Pulmonary artery endothelial cell (primary cell): ENCODE measurements at regions not wholly inside any gene's neighbourhood (a gene's known extent, or its start where the extent isn't known, plus 50 kb on each side); places are given as distances from the start of the nearest gene placed in this dataset.

Experiments used
- DNase-seq: peaks from one replicate; pipeline ENCODE4 v3.0.0-alpha.2; 2011; ENCODE audit warnings: low read depth, low spot score

DNA sequence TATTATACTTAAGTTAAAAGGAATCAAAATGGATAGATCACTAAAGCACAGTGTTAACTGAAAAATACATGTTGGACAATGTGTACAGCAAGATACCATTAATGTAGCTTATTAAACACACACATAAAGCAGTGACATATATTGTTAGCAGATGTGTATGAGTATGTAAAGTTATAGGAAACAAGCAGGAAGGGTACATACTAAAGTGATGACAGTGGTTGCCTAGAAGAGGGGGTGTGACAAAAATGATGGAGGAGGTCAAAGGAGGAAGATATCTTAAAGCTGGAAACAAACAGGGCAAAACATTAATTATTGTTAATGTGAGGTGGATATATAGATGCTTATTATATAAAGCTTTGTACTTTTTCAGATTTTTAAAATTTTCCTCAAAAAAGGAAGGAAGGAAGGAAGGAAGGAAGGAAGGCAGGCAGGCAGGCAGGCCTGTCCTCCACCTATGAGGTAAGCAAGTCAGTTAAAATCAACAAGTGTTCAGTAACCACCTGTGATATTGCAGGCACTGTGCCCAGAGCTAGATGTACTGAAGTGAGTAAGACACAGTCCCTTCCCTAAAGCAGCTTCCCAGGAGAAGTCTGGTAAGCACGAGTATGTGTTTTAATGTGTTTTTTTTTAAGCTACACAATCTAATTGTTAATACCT, 252.9 kb upstream of the NR5A2 start:
- DNase-seq = no peak

DNA sequence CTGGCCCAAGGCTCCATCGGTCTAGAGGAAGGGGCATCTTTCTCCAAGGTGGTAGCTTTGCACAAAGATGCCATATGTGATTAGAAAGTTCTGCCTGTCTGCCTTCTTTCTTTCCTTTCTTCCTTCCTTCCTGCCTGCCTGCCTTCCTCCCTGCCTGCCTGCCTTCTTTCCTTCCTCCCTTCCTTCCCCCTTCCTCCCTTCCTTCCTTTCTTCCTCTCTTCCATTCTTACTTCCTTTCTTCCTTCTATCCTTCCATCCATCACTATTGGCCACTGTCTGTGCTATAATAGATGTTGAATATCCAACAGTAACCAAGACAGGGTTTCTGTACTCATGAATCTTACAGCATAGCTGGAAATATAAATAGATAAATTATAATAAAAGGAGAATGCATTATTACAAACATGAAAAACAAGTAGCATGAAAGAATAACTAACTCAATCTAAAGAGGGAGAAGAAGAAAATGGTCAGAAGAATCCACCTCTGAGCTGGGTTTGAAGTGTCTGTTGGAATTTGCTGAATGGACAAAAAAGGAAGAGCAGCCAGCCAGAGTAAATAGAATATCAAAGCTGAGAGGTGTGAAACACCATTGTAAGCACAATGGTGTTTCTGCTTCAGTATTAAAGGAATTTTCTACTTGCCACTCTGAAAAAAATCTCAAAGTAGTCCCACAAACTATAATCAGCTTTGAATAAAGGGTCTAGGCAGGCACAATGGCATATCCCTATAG, 250.6 kb upstream of the NR5A2 start:
- DNase-seq = no peak

GRCh38 chr1:199778324-199778955, 249.1 kb upstream of the NR5A2 start:
- DNase-seq = no peak

DNA sequence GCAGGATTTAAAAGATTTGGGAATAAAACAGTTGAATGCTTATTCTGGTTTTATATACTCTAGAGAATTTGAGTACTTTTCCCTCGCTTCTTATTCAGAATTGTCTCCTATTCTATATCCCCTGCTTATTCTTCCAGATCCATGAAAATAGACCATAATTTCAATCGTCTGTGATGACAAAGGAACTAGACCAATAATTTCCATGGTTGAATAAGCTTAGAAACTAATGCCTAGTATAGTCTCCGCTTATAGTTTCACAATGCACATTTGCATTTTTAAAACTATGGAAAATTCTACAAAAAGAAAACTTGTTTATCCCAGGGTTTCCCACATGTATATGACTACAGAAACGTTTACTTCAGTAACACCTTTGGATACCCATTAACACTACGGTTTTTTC, 247.4 kb upstream of the NR5A2 start:
- no peak for DNase-seq

DNA sequence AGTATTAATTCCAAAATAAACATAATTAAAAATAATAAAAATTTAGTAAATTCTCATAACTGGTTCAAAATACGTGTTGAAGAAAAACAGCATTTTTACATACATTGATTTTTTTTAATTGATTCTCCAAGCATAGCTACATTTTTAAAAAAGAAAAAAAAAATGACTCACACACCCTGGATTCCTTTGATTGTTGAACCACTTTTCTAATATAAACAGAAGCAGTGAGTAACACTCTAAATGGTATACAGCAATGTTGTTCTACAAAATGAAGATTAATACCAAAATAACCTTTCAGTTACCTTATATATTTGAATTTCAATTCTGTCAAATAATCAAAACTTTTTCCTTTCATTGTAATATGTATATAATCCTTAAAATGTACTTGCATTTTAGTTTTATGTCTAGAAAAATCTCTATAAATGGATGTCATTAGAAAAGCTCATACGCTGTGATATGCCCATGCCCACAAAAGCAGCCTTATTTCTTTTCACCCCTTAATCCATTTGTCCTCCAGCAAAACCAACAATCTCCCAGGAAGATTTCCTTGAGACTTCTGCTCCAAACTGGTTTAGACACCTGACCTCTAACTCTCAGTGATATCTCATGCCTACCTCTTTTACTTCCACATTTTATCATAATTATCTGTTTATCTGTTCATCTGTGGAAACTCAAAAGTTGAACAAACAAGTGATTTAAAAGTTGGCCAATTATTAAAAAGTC, 246.4 kb upstream of the NR5A2 start:
- no peak for DNase-seq

DNA sequence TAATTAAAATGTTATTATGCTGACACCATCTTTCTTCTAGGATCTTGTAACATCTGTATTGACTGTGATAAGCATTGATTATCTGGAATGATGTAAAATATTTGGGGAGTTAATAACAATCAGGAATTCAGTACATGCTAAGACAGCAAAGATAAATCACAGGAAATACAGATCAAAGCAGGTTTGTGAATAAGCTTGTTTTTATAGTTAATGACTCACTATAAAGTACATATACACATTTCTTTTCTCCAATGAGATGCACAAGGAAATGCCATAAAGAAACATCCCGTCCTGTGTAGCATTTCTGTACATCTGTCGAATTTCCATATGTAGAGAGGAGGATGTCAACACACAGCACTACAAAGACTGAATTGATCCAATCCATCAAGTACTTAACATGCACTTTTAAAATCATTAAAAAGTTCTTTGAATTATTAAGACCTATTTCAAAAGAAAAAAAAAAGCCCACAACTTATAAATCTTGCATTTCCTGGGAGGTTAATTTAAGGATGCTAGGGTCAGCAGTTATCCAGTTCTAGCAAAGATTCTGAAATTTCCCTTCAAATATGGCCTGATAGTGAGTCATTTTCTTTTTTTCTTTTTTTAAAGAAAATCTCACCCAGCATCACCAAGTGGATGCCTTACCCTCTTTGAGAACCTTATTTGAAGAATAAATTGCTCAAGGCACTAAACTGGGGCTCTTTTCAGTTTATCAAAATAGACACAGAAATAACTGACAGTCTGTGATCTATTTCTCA, 243.2 kb upstream of the NR5A2 start:
- no peak for DNase-seq

DNA sequence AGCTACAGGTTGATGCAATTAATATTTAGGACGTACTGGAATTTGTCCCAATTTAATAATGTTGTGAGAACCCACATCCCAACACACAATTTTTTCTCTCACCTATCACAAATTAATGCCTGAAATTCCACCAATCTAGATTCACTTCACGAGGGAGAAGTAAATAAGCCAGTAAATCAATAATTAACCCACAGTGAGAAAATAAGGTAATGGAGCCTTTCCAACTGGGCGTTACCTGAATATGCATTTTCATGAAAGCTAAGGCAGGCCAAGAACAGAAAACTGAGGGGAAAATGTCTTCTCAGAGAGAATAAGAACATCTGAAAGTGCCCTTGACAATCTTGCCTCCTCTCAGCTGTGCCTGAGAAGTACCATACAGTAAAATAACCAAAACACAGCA, 240.8 kb upstream of the NR5A2 start:
- no peak for DNase-seq

DNA sequence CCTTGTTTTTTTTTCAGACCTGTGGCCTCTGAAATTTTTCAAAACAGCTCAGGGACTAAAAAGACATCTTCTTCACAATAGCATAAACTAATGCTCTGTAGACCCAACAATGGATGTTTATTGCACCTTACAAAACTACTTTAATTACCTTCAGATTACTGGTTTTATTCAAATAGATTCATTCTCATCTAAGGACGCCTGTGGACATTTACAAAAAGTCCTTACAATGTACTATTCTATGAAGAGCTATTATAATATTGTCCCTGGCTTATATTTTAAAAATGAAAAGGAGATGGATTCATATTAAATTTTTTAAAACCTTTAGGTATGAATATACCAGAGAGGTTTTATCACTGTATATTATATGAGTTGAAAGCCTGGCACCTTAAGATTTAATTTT, 238.4 kb upstream of the NR5A2 start:
- DNase-seq = no peak

GRCh38 chr1:199791495-199791894, 236.0 kb upstream of the NR5A2 start:
- no peak for DNase-seq

DNA sequence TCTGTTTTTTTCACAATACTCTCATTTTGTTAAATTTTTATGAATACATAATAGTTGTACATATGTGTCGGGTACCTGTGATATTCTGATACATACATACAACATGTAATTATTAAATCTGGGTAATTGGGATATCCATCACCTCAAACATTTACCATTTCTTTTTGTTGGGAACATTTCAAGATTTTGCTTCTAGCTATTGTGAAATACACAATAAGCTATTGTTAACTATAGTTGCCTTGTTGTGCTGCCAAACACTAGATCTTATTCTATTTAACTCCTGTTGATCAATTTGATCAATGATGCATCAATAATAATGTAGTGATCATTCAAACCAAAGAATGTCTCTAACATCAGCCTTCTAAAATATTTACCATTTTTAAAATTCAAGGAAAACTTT, 234.6 kb upstream of the NR5A2 start:
- DNase-seq = no peak

DNA sequence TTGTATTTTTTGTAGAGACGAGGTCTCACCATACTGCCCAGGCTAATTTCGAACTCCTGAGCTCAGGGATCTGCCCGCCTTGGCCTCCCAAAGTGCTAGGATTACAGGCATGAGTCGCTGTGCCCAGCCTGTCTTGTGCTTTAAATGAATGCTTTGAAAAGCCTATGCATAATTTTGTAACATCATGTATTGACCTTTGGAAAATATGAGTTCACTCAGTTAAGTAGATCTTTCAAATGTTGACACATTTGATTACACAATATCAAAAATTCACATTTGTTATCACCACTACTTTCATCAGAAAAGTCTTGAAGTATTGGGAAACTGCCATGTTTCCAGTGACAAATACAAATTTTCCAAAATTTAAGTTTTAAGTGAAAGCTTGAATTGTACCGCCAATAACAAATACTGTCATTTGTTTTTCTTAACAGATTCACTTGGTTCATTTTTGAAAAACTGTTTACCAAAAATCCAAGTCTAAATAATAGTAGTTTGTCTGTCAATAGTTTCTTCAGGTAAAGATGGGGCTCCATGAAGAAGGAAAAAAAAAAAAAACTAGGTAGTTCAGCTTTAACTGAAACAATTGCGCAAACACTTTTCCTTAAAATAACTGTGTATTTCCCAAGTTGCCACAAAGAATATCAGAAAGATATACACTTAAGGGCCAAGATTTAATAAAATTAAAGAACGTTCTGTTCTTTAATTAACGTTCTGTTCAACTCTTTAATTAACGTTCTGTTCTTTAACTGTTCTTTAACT, 233.2 kb upstream of the NR5A2 start:
- DNase-seq = no peak

DNA sequence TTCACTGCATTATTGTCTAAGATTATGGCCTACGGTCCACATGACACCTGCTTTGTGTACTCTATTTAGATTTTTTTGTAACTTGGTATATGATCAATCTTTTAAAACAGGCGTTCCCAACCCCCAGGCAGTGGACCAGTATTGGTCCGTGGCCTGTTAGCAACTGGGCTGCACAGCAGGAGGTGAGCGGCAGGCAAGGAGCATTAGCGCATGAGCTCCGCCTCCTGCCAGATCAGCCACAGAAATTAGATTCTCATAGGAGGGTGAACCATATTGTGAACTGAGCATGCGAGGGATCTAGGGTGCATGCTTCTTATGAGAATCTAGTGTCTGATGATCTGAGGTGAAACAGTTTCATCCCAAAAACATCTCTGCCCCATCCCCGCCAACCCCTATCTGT, 228.4 kb upstream of the NR5A2 start:
- DNase-seq = no peak

DNA sequence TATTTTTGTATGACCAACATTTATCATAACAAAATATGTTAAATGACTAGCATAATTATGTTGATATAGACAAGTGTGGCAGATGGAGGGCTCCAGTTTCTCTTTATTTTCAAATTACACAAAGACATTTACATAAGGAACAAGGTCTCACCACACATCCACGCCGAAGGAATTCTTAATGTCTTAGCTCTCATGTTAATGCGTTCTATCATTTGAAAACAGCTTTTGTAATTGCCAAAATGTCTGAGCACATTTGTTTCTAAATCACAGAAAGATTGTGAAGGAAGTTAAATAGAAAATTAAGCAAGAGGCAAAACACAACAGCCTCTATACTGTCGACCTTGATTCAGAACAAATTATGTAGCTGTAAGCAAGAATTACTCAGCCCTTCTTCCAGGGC, 223.0 kb upstream of the NR5A2 start:
- no peak for DNase-seq

DNA sequence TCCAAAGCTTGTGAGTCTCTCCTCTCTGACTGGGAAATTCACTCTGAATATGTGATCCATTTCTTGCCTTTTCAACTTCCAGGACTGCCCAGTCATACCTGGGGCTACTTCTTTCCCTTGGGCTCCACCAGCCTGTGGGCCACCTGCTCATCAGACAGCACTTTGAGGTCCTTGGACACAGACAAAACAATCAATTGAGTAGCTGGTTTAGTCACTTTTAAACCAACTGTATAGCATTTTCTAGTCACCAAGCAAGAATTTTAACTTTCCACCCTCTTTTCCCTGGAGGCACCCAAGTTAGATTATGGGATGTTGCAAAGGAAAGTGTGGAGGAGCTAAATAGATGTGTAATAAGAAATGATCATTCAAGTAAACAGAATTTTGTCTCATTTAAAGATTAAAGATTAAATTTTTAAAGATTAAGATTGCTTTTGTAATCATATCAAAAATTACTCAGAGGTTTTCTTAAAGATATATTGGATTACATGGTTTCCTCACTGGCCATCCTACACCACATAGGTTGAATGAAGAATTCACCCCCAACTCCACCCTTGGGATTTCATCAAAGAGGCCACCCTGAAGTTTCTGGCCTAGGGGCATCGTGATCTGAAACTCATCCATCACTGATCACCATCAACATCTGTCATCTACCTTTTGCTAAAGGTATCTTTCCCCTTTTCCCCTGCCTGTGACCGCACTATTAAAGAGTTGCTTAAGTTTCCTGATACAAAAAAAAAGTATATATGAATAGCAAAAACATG, 219.2 kb upstream of the NR5A2 start:
- DNase-seq = no peak

GRCh38 chr1:199809311-199809710, 218.2 kb upstream of the NR5A2 start:
- DNase-seq = no peak

DNA sequence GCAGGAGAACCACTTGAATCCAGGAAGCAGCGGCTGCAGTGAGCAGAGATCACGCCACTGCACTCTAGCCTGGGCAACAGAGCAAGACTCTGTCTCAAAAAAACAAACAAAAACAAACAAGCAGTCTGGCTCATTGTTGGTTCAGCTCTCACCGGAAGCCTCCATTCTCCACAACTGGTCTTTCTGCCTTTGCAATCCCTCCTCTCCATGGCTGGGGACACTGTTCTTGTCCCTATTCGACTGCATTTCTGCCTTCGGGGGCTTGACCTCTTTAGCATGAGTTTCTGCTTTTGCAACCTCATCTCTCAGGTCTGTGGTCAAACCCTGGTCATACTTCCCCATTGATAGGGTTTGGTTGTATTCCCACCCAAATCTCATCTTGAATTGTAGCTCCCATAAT, 216.3 kb upstream of the NR5A2 start:
- no peak for DNase-seq

- no peak for DNase-seq
Measured at GRCh38 chr1:199813198-199813597, 214.3 kb upstream of the NR5A2 start.

- no peak for DNase-seq
Measured at GRCh38 chr1:199815947-199816346, 211.6 kb upstream of the NR5A2 start.

DNA sequence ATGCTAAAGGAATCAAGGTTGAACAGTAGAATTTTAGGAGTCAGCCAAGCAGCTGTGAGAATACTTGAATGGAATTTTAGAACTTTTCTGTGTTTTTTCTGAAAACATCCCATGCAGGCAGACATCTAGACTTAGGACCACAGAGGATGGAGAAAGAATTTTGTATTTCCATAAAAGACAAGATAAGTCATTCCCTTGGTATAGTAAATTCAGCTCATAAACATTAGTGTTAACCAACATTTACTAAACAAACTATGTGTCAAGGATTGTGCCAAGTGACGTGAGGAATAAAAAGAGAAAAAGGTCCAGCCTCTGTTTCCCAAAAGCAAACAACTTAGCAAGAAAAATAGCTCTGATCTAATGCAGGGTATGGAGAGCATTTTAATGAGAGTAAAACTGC, 210.2 kb upstream of the NR5A2 start:
- DNase-seq = no peak
